ENCODE measurements at regions not wholly inside any gene's neighbourhood (a gene's known extent, or its start where the extent isn't known, plus 50 kb on each side); places are given as distances from the start of the nearest gene placed in this dataset.

- no peak for TF ChIP-seq CTCF (conservative IDR thresholded peaks at IDR 0.05; ENCODE audit: low read depth in 2 of 2)
- TF ChIP-seq ETS1 (IDR thresholded peaks at IDR 0.05), result no peak
- TF ChIP-seq EZH2 (IDR thresholded peaks at IDR 0.05; ENCODE audit: low read depth, unreplicated experiment), result no peak
- no peak for TF ChIP-seq REST (IDR thresholded peaks at IDR 0.05; ENCODE audit: unreplicated experiment)
- no peak for TF ChIP-seq ZNF114 (CRISPR knock-in tag; IDR thresholded peaks at IDR 0.05)
- TF ChIP-seq STAT1 (IDR thresholded peaks at IDR 0.05; ENCODE audit: unreplicated experiment), result no peak
- no peak for TF ChIP-seq ZNF331 (CRISPR knock-in tag; IDR thresholded peaks at IDR 0.05; ENCODE audit: low read depth)
Observed at GRCh38 chr4:144291164-144291563, 150.6 kb upstream of the GYPA start (continued).

GRCh38 chr4:144294211-144294610 is 153.7 kb upstream of the GYPA start:
- H3K4me3 Mint-ChIP-seq, result no peak overlapping the region
- no peak overlapping the region for H2AFZ ChIP-seq
- ATAC-seq, result no peak
- TF ChIP-seq NANOG (IDR thresholded peaks at IDR 0.05; ENCODE audit: borderline replicate concordance) (no peak), ZNF331 (CRISPR knock-in tag; IDR thresholded peaks at IDR 0.05; ENCODE audit: low read depth) (no peak), CREB1 (CRISPR knock-in tag; IDR thresholded peaks at IDR 0.05; ENCODE audit: low read depth) (no peak), REST (IDR thresholded peaks at IDR 0.05; ENCODE audit: unreplicated experiment) (no peak), EZH2 (IDR thresholded peaks at IDR 0.05; ENCODE audit: low read depth, unreplicated experiment) (no peak), STAT1 (IDR thresholded peaks at IDR 0.05; ENCODE audit: unreplicated experiment) (no peak), EZH2phosphoT487 (IDR thresholded peaks at IDR 0.05; ENCODE audit: unreplicated experiment) (no peak), ETS1 (IDR thresholded peaks at IDR 0.05) (no peak), JUNB (IDR thresholded peaks at IDR 0.05; ENCODE audit: unreplicated experiment) (no peak), ZNF114 (CRISPR knock-in tag; IDR thresholded peaks at IDR 0.05) (no peak), POLR2AphosphoS5 (IDR thresholded peaks at IDR 0.05; ENCODE audit: low read depth) (no peak)

More at GRCh38 chr4:144294211-144294610, 153.7 kb upstream of the GYPA start:
- Histone ChIP-seq H3K4me3 (no peak overlapping the region), H3K27ac (ENCODE audit: low read depth) (no peak overlapping the region), H3K4me1 (ENCODE audit: insufficient read depth) (no peaks in the 10 kb centered on the region), H3F3A (replicated peaks; ENCODE audit: low read depth) (no peaks in the 10 kb centered on the region), H3K9me2 (ENCODE audit: insufficient read depth) (no peaks in the 10 kb centered on the region), H4K20me1 (replicated peaks; ENCODE audit: insufficient read depth) (no peaks in the 10 kb centered on the region), H3K36me3 (ENCODE audit: insufficient read depth) (no peaks in the 10 kb centered on the region), H3K4me2 (no peak overlapping the region), H3K79me2 (replicated peaks; ENCODE audit: insufficient read depth) (no peaks in the 10 kb centered on the region), H3K27me3 (ENCODE audit: insufficient read depth) (no peaks in the 10 kb centered on the region)
- DNase-seq (ENCODE audit: low spot score), result no peak
- Mint-ChIP-seq H3K36me3 (ENCODE audit: low read depth) (no peaks in the 10 kb centered on the region), H3K4me1 (no peaks in the 10 kb centered on the region), H3K27me3 (ENCODE audit: insufficient read depth, low read depth, poor library complexity) (no peaks in the 10 kb centered on the region), H3K9me3 (no peaks in the 10 kb centered on the region), H3K27ac (no peak overlapping the region)
